GM19351 (cell line): ENCODE measurements at regions not wholly inside any gene's neighbourhood (a gene's known extent, or its start where the extent isn't known, plus 50 kb on each side); places are given as distances from the start of the nearest gene placed in this dataset.

ENCODE experiments used
- ATAC-seq: cut with Tn5 transposase; IDR thresholded peaks from one replicate; pipeline ENCODE4 v1.9.1; 2021; ENCODE audit warnings: mild to moderate bottlenecking, moderate library complexity; ENCODE audit not compliant: unreplicated experiment

DNA sequence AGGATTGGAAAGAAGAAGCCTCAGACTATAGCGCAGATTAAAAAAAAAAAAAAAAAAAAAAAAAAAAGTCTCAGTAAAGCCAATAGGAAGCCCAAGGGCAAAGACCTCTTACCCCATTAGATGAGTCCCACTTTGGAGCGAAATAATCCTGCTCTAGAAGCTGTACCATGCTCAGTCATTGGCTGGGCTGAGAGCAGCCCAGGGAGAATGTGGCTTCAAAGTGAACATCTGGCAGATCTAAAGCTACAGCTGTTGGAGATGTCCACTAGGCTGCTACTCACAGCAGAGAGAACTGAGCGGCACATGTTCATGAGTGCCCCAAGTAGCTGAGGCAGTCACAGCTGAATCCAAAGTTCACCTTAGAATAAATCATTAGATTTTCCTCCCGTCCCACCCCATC is 560.9 kb downstream of the MED13L start:
- no peak for ATAC-seq

DNA sequence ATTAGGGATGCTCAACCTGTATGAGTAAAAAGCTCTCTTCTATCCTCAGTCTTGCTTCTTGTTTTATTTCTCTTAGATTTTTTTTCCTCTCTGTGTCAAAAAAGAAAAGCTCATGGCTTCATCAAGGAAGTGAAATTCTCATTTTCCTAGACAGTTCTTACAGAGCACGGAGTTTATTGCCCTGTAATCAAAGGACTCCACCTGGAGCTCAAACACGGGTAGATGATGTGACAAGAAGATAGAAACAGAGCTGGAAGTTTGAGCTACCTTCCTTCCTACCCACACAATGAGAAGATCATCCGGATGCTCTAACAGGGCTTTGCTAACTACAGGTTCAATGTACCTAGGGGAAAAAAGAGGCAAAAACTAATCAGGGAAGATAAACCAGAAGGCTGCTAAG is 564.8 kb downstream of the MED13L start:
- ATAC-seq, result no peak

DNA sequence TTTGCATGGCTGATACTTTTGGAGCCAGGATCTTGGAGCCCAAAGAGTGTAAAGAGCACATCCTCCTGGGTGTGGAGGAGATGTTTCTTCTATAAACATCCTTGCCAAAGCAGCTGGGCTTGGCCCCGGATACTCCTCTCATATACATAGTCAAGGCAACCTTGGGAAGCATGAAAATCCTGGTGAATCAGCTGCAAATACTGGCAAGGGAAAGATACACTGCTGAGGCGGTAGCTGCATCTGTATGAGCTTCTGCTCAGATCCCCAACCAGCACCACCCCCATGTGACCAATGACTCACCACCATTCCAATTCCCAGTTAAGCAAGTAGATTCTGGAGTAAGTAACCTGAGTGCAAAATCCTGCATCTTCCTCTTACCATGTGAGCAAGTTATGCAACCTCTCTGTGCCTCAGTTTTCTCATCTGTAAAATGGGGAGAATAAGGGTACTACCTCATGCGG is 567.4 kb downstream of the MED13L start:
- ATAC-seq, result no peak

- ATAC-seq, result no peak
These were observed 567.9 kb downstream of the MED13L start for GRCh38 chr12:115709540-115710011.

- no peak for ATAC-seq
These were observed 568.7 kb downstream of the MED13L start for GRCh38 chr12:115708801-115709200.

DNA sequence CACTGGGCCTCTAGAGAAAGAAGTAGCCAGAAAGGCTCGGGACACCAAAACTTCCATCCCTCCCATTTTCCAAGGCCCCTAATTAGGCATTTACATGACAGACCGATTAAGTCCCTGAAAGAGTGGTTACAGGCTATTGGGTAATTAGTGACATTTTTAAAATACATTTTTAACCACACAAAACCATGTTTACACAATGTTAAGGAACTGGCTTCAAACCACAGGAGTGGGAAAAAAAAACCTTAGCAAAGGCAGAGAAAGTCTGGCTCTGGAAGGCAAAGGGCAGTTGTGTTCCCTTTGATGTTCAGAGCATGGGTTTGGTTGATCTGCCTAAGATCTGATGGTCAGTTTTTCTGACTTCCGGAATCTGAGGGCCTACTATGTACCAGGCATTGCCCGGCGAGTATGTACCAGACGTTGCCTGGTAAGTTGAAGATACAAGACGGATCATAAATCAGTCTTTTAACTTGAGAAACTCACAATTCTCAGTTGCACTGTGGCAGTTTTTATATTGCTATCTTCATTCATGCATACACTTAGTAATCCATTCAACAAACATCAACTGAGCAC is 576.5 kb downstream of the MED13L start:
- no peak for ATAC-seq

DNA sequence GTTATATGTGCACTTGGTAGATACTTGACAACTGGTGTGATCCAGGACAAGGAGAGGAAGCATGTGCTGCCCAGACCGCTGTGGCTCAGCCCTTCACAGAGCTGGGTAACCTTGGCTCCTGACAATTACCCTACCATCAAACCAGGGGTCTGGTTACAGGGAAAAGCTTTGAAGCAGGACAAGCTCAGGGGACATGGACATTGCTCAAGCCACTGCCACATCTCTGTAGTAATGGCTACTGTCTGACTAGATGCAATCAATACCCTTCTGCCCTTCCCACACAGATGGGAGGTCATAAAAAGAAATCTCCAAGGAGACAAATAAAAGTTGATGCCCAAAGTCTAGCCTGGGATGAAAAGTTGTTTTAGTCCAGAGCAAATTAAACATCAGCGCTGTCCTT is 577.4 kb downstream of the MED13L start:
- ATAC-seq, result no peak

DNA sequence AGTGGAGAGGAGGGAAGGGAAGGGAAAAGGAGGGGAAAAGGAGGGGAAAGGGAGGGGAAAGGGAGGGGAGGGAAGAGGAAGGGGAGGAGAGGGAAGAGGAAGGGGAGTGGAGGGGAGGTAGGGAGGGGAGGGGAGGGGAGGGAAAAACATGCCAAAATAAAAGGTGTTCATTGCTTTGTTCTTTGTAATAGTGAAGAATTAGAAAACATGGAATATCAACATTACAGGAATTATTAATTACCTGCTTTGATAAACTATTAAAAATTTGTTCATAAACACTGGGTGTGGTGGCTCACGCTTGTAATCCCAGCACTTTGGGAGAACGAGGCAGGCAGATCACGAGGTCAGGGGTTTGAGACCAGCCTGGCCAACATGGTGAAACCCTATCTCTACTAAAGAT is 579.2 kb downstream of the MED13L start:
- no peak for ATAC-seq

- no peak for ATAC-seq
These were observed 580.2 kb downstream of the MED13L start for GRCh38 chr12:115697340-115697739.

DNA sequence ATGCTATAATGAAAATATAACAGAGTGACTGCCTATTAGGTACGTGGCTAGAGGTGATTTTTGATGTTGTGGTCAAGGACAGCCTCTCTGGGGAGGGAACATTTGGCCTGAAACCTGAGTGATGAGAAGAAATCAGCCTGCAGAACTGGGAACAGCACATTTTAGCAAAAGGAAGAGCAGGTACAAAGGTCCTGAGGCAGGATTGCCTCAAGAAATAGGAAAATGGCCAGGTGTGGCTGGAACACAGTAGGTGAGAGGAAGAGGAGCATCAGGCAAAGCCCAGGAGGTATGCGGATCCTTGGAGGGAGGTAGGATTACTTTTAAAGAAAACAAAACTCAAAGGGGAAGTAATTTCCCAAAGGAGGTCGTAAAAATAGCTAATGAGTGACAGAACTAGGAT is 582.9 kb downstream of the MED13L start:
- ATAC-seq, result no peak

GRCh38 chr12:115693970-115694369 is 583.5 kb downstream of the MED13L start:
- no peak for ATAC-seq

GRCh38 chr12:115691123-115691522 is 586.4 kb downstream of the MED13L start:
- ATAC-seq, result no peak

DNA sequence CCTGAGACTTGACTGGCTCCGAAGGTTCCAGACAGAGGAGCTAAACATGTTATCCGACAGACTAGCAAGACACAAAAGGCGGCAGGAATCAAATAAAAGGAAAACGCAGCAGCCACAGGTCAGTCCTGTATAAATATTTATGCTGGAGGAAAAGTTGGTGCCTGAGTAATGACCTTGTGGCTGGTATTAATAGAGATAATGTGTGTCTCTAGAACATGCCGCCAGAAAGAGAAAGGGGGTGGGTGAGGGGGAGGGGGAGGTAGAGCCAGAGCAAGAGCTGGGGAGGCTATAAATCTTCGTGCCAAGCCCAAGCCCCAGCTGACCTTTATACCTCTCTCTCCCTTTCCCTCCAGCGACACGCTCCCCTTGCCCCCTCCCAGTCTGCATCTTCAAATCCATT is 590.4 kb downstream of the MED13L start:
- ATAC-seq, result no peak

GRCh38 chr12:115683240-115683780 is 594.2 kb downstream of the MED13L start:
- ATAC-seq, result no peak

DNA sequence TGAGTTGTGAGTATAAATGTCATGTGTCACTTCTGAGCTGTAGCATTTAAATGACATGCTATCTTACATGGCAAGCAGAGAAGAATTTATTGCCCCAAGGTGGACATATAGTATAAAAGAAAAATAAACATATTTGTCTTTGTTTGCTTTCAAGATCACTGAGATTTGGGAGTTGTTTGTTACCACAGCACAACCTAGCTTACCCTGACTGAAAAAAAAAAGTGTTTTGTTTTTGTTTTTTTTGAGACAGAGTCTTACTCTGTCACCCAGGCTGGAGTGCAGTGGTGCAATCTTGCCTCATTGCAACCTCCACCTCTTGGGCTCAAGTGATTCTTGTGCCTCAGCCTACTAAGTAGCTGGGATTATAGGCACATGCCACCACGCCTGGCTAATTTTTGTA is 596.5 kb downstream of the MED13L start:
- ATAC-seq, result no peak

GRCh38 chr12:115672506-115673080 is 604.9 kb downstream of the MED13L start:
- ATAC-seq, result no peak

- ATAC-seq, result no peak
These were observed 605.4 kb downstream of the MED13L start for GRCh38 chr12:115672086-115672485.

- ATAC-seq, result no peak
These were observed 606.6 kb downstream of the MED13L start for GRCh38 chr12:115670869-115671268.

- ATAC-seq, result no peak
These were observed 610.4 kb downstream of the MED13L start for GRCh38 chr12:115667116-115667515.

GRCh38 chr12:115666168-115666567 is 611.3 kb downstream of the MED13L start:
- no peak for ATAC-seq

DNA sequence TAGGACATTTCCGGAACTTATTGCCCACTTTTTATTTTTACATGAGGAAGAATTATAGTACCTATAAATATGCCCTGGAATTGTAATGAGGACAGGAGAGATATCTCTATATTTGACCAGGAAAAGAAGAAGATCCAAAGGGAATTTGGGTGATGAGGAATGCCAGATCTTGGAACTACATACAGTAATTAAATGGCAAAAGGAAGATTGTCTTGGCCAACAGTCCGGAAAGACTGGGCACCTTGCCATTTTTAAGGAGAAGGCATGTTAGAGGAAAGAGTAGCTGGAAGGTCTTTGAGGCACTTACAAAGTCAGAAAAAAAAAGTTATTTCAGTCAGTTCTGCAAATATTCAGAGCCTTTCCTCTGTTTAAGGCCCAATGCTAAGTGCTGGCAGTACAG is 616.4 kb downstream of the MED13L start:
- ATAC-seq, result no peak

- ATAC-seq, result no peak
These were observed 617.2 kb downstream of the MED13L start for GRCh38 chr12:115660211-115660805.
